ENCODE measurements at regions not wholly inside any gene's neighbourhood (a gene's known extent, or its start where the extent isn't known, plus 50 kb on each side); places are given as distances from the start of the nearest gene placed in this dataset.
"Not testable (repeated sequence)": the region's sequence is repeated elsewhere in the genome, so short reads cannot be mapped to it uniquely, and the experiment has no call there.

DNA sequence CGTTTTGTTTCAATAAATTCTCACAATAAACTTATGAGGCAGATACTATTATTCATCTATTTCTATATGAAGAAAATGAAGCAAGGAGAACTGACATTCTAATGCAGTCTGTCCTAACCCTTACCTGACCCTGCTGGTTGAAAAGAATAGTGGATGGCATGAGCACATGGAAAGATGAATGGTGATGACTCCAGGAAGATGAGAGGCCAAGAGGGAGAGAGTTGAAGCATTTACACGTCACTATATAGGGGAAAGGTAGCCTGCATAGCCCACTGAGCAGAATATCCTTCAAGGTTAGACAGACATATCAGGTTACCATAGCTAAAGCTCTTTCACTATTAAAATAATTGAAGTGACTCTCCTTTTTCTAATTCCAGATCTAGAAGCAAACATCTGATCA lies 163.9 kb upstream of the CDK1 start:
- no peak for DNase-seq

DNA sequence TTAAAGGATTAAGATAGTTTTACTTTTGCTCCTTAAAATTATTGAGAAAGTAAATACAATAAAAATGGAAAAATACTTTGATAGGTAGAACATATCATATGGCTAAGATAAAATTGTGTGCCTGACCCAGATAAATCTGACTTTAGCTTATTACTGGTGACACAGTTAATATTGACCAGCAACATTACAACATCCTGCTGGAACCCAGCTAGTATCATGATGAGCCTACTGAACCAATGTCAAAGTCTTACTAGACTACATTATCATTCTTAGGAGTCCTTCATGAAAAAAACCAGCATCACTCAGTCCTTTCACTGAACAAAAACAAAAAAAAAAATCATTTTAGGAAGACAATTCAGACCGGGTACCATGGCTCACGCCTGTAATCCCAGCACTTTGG lies 164.8 kb upstream of the CDK1 start:
- DNase-seq: no peak

DNA sequence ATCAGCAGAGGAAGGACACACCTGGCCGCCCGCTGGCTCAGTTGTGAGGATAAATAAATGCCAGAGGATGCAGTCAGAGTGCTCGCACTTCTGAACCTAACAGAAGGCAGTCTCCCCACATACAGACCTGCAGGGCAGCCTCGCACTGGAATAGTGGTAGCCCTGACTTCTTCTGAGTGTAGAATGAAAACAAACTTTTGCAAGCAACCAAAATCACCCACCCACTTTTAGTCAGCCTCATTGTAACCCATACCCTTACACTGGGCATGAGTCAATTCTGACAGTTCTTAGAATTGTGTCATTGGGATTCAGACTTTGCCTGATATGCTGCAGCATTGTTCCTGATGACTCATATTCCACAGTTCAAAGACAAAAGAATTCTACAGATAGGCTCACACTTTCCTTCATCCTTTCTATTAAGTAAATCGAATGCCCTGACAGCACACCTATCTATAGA lies 167.0 kb upstream of the CDK1 start:
- no peak for DNase-seq

DNA sequence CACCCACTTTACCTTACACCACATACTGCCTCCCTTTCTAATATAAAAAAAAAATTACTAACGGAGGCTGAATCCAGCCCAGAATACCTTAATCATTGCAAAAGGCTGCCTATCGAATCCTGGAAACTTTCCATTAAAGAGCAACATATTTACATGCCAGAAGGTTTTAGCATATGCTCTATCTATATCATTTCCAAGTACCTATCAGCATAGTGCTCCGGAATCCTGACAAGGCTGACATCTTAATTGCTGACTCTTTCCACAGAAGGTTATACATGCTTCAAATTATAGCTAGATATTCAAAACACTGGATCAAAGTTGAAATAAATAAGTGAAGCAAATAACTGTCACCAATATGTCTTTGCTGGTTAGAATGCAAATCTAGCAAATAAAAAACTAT lies 170.9 kb upstream of the CDK1 start:
- no peak for DNase-seq

DNA sequence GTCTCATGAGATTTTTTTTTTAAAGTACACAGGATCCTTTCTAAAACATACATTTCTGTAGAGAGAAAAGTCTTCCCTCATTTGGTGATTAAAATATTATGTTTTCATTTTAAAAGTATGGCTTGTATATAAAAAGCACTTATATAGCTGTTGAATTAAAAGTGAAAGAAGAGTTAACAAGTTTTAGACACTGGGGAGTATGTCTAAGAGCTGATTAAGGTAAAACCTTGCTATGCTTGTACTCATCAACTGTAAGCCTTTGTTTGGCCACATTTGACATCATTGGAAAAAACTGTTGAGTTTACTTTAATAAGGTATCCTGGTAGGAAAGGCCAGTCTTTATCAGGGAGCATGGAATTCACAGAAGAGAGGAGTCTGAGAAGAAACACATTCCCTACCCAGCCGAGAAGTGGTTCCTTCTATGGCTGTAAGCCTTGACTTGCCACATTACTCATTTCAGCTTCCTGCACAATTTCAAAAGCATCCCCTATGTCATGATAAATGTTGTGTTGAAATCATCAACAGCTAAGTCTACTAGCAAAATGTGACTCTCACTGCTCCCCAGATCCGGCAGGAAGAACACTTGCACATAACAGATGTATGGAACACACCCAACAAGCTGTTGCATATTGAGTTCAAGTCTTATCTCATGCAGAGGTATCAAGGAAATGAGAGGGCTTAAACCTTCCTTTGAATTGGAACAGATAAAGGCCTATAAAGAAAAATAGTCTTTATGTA lies 171.8 kb upstream of the CDK1 start:
- DNase-seq: no peak

DNA sequence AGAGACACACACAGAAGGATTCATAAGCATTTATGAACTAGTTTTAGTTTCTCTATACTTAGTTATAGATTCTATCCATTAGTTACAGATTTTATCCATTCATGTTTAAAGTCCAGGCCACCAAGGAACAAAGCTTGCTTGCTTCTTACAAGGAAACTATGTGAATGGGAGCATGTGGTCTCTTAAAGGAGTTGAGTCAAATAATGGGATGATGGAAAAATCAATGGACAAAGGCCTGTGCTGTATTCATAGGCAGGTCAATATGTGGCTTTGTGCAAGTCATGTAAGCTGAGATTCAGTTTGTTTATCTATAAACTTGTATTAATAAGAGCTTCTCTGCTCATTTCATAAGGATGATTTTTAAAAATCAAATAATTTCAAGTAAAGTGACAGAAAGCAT lies 172.8 kb upstream of the CDK1 start:
- no peak for DNase-seq

DNA sequence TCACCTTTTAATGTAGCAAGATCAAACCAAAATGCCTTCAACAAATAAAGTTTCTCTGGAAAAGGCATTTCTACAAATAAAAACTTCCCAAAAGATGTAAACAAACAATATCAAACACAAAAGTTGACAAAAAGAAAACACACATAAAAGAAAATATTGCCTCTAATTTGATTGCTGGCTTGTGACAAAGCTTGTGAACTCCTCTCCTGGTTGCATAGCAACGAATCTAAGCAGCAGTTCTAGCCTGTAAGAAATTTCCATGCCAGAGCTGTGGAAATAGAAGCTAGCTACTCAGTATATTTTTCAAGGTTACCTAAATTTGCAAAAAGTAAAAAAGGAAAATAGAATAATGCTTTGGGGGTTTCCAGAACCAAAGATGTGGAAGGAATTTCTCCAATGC lies 173.9 kb upstream of the CDK1 start:
- no peak for DNase-seq

DNA sequence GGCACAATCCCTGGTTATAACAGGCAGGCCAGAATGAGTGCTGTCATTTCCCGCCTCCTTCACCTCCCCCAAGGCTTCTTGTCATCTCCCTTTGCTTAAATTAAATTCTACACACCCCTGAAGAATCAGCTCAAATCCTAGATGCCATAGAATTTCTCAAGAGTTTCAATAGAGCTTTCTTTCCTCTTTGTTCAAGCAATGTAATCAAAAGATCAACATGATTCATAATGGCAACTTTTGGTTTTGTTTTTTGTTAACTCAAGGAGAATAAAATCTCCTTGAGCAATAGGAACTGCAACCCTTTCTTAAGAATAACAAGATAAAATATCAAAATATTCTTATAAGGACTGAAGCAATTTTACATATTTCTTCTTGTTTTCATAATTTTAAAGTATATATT lies 180.8 kb upstream of the CDK1 start:
- DNase-seq: no peak

DNA sequence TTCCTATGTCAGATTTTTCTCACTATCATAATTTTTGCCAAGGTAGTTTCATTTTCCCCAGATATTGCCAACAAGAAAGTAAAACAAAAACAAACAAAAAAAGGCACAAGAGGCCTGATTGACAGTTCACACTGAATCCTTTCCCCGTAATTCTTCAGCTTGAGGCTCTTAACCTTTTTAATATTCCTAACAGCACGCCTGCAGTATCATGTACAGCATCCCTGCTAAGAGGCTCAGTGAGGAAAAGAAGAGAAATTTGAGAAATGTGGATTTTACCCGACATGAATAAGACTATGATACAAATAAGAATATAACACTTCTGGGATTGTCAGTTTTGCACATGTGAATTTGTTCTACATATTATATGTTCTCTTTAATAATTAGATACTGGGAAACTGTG lies 182.4 kb upstream of the CDK1 start:
- DNase-seq: no peak

DNA sequence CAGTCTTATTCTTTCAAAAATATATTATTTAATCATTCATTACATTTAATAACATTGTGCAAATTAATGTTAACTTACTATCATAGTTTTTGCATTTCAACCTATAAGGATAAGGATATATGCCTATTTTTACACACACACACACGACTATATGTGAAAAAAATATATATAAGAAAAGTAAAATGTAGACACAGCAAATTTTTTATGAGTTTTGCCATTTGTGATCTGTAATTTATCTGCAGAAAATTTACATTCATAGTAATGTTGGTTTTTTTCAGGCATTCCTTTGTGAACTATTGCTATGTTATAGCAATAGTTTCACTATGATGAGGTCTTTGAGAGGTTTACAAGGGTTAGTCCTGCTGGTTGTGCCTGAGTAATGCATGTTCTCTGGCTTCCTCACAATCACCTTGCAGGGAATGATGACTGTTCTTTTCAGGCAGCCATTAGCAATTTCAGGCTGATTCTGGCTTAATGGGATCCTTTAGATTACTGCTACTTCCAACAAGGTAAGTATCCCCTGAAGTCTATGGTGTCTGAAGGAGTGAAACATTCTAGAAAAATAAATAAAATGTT lies 183.7 kb upstream of the CDK1 start:
- DNase-seq: no peak

DNA sequence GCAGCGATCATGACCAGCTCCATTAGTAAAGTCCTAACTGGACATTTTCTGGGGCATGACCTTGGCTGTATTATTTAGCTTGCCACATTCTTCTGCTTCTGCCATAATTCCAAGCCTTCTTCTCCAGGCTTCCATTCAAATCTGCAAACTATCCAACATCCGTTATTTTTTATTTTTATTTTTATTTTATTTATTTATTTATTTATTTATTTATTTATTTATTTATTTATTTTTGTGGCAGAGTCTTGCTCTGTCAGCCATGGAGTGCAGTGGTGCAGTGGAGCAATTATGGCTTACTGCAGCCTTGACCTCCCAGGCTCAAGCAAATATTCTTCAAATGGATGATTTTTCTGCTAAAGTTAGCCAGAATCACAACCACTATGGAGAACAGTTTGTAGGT lies 187.2 kb upstream of the CDK1 start:
- DNase-seq: no peak

DNA sequence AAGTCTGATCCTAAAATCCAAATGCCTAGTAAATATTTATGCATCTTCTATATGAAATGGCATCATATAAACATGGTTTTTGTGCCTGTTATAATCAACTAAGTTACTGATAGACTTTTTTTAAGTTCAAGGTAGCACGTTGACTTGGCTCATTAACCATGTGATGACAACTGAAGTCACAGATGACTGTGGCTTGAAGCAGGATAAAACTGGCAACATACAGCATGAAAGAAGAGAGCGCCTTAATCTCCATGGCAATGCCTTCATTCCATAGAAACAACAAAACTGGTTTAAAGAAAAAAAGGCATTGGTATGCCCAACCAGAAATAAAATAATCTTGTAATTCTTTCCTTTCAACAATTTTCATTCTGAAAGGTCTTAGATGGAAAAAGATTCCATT lies 188.9 kb upstream of the CDK1 start:
- no peak for DNase-seq

DNA sequence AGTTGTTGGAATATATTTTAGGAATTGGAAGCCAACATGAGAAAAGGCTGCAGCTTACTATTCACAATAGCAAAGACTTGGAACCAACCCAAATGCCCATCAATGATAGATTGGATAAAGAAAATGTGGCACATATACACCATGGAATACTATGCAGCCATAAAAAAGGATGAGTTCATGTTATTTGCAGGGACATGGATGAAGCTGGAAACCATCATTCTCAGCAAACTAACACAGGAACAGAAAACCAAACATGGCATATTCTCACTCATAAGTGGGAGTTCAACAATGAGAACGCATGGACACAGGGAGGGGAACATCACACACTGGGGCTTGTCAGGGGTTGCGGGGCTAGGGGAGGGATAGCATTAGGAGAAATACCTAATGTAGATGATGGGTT lies 192.1 kb upstream of the ANK3 start:
- not testable (repeated sequence) for DNase-seq

DNA sequence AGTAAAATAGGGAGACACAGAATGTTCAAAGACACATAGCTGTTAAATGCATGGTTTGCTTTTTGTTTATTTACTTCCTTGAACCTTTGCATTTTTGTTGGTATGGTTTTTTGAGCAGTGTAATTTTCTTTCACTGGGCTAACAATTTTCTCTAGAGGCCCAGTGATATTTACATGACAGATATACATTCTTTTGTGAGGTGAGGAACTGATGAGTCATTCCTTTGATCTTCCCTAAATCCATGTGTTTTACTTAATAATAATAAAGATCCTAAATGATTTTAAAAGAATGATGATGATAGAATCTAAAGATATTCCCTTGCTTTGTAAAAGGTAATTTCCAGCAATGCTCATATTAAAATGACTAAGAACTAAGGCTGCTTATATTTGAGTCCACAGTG lies 188.5 kb upstream of the ANK3 start:
- no peak for DNase-seq

DNA sequence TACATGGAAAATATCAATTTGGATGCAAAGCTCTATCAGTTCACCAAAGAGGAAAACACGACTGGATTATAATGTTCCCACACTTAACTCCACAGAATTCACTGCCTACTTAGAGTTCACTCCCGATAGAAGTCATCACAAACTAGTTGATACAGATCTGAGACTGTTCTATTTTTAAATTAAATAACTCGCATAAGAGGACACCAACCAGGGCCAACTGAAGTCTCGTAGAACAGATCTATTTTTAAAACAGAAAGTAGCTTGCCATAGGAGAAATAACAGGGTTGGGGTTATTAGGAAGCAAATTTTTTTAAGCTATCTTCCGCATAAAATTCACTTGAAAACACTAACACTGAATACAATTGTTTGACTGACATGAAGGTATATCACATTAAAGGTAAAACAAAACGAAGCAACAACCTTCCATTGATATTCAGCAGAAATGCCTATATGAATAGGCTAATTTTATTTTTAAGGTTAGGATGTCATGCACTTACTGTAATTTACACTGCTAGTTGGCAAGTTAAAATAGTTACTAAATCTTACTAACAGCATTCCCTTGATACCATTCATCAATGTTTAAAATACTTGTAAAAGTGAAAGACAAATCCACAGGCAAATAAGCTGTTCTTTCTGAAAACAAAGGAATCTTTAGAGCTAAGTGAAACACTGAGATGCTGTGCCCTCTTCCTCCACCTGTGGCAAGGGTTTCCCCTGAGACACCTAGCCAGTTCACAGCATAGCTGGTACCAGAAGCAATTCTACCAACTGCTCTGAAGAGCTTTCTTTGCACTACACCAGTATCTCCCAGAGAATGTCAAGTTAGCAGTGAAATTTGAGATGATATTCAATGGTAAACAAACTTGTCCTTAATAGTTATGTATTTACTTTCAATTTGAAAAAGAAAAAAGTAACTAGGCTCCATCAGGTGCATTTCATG lies 186.7 kb upstream of the ANK3 start:
- DNase-seq: no peak

DNA sequence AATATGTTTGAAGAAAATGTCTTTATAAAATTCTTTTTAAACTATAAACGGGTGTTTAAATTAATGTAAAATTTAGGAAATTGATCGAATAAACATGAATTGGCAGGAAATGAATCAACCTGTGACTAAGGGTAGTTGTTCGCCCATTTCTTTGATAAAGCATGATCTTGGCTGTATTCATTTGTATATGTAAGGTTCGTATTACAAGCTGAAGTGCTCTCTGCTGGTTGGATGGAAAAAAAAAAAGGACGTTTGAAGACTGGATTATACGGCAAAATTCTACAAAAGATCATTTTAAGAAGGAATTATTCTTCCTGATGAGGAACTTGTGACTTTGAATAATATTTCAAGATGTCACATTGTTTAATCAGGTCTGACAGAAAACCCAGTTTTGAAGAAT lies 185.4 kb upstream of the ANK3 start:
- no peak for DNase-seq

DNA sequence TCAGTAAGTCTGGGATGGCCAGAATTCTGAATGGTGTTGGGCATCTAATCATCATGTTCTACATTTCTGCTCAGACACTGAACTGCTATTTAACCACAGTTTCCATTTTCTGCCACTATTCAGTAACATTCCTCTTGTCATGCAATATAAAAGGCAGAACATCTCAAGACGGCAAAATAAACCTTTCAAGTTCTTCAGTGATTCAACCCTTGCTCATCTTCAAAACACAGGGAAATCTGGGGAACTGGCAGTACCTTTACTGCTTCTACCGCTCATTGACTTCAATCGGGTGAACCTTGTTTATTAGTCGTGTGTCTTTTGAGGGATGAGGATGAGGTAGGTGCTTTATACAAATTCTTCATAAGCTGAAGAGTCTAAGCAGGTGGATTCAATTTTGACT lies 184.7 kb upstream of the ANK3 start:
- DNase-seq: no peak

DNA sequence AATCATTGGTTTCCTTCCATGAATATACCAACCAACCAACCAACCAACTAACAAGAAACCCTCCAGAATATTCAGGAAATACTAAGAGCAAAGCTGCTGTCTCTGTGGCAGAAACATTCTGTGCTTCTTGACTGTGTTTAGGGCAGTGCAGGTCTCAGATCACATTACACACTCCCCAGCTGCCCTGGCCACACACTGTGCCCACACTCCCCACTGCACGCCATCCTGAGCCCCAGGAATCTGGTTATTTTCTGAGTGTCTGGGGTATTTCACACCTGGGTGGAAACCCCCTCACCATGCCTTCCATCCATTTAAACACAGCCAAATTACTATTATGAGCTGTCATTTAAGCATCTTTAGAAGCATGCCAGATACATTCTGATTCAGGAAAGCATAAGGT lies 183.7 kb upstream of the ANK3 start:
- peak in 1 of 2 experiments; percentile 45 for DNase-seq

DNA sequence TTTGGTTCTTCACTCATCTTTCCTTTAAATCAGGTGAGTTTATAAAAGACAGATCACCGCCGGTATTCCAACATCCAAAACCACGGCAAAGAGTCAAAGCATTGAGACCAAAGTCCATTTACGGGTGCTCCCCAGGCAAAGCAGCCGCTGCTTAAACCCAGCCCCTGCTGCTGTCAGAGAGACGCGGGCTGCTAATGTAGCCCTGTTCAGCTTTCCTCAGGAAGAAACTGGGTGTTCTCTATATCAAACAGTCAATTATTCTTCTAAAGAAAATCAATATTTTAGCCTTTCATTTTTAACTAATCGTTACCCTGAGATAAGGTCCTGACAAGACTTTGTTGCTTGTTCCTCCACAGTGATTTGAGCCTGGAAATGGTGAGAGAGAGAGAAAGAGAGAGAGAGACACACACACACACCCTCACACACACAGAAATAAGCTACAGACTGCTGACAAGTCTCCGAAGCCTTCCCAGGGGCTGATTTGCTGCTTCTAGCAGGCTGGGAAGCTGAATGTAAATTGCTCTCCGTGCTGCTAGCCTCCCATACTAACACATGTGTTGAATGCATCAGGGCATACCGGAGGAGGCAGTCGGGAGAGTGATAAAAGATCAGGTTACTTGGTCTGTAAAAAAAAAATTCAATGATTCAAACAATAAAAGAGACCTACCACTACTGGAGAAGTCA lies 183.0 kb upstream of the ANK3 start:
- DNase-seq: peak in 1 of 2 experiments; percentile 61

DNA sequence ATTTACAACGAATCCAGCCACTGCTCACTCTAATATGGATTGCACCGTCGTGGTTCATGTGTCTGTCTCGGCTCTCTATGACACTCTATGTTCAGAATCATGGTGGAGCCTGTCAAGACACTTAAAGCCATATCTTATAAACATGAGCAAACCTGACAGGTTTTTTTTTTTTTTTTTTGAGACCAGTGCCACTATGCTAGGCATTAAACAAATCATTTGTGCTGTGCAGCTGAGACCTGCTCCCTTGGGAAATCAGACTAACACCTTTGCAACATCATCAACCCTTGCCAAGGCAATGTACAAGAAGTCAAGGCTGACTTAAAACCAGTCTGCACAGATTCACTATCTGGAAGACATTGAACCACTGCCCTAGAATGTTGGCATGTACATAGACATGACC lies 181.2 kb upstream of the ANK3 start:
- no peak for DNase-seq

DNA sequence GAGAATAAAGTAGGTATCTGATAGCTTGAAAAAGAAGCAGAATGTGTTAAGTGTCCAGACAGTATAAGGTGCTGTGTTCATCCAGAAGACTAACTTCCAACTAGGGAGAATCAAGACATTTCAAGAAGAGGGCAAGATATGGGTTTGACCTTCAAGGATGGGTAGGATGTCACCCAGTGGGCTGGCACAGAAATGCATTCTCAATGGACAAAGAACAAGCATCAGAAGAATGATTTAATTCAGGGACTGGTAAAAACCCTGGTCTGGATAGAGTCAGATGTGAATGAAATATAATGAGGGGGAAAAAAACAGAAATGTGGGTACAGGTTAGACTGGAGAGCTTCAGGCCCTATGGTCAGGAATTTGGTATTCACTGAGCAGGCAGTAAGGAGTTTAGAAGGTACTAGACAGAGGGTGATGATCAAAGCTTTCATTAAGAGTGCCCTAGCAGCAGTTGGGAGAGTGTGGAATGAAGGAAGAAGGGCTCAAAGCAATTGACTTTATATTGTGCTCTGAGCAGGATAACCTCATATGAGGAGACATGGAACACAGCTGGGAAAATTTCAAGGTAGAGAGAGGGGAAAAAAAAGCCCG lies 180.7 kb upstream of the ANK3 start:
- no peak for DNase-seq

DNA sequence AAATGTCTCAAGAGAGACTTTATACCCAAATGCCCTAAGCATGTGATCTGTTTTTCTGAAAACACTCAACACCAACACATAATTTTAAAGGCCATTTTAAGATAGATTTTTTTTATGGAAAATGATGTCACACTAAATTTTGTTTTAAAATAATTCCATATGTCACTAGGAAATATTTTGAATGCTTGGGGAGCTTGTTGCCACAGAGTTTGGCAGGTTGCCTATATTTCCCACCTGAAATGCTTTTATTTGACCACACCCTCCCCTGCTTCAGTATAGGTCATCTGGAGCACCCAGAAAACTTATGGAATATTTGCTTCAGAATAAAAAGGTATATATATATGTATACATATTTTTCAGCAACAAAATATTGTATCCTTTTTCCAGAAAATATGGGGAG lies 180.0 kb upstream of the ANK3 start:
- DNase-seq: no peak

DNA sequence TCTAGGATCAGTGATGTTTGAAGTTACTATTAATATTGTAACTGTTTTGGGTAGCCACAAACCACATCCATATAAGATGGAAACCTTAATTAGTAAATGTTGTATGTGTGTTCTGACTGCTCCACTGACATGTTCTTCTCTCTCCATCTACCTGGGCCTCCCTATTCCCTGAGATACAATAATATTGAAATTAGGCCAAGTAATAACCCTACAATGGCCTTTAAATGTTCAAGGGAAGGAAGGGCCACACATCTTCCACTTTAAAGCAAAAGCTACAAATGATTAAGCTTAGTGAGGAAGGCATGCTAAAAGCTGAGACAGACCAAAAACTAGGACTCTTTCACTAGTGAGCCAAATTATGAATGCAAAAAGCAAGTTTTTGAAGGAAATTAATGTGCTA lies 176.4 kb upstream of the ANK3 start:
- no peak for DNase-seq
